HFFc6 (cell line): ENCODE measurements at regions not wholly inside any gene's neighbourhood (a gene's known extent, or its start where the extent isn't known, plus 50 kb on each side); places are given as distances from the start of the nearest gene placed in this dataset.

Experiments
- DNase-seq: peaks from one replicate; pipeline ENCODE4 v3.0.0-alpha.2; 2018
- H3K27ac Mint-ChIP-seq: 2 replicates; pipeline ENCODE4 v1.8.0; 2020; ENCODE audit warnings: mild to moderate bottlenecking, mixed read lengths
- H3K27me3 Mint-ChIP-seq: 2 replicates; pipeline ENCODE4 v1.8.0; 2021; ENCODE audit warnings: mild to moderate bottlenecking, moderate library complexity, mixed read lengths; ENCODE audit not compliant: insufficient read depth
- H3K36me3 Mint-ChIP-seq: 2 replicates; pipeline ENCODE4 v1.8.0; 2021; ENCODE audit warnings: low read depth, mixed read lengths
- H3K4me1 Mint-ChIP-seq: 2 replicates; pipeline ENCODE4 v1.8.0; 2020; ENCODE audit warnings: low read depth, mixed read lengths
- H3K4me3 Mint-ChIP-seq: 2 replicates; pipeline ENCODE4 v1.8.0; 2020; ENCODE audit warnings: mild to moderate bottlenecking, moderate library complexity, mixed read lengths
- H3K9me3 Mint-ChIP-seq: 2 replicates; pipeline ENCODE4 v1.8.0; 2020; ENCODE audit warnings: mild to moderate bottlenecking, mixed read lengths
- TF ChIP-seq, protein P1 (sequence below): fragments of 200-600 bp; sonication (generic); IDR thresholded peaks from 2 replicates; pipeline ENCODE4 v1.5.0; 2021; ENCODE audit warnings: antibody characterized with exemption, mild to moderate bottlenecking

DNA sequence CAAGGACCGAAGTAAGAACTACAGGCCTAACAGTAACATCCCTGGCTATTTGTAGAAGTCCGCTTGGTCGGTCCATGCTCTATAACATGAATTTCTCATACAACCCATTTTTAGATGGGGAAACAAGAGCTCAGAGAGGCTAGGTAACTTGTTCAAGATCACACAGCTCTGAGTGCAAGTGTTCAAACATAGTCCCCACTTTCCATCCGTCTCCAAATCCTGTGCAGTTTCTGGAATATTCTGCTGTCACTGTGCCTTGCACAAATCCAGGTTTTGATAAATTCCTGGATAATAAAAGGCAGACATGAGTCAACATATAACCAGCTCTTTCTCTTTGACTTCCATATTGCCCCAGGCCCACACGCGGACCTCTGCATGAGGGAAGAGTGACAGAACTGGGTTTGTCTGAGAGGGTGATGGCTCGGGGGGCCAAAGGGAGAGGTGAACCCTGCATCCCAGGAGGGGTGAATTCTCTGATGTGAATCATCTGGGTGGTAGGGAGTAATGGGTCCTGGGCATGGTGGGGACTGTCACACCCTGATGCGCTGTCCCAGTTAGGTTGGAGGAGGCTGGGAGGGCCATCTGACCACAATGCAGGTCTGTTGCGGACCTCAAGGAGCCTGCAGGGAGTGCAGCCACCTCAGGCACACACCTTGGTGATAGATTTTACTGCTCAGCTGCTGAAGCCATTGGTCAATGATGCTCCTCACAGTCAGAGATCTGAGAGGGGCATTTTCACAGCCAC lies 162.2 kb downstream of the SMAD6 start:
- no peaks in the 10 kb centered on the region for H3K9me3 Mint-ChIP-seq
- H3K27me3 Mint-ChIP-seq, result peaks cover 12% of the 10 kb centered on the region
- DNase-seq, result no peak
- H3K4me3 Mint-ChIP-seq, result no peak overlapping the region
- TF ChIP-seq, protein P1, sequence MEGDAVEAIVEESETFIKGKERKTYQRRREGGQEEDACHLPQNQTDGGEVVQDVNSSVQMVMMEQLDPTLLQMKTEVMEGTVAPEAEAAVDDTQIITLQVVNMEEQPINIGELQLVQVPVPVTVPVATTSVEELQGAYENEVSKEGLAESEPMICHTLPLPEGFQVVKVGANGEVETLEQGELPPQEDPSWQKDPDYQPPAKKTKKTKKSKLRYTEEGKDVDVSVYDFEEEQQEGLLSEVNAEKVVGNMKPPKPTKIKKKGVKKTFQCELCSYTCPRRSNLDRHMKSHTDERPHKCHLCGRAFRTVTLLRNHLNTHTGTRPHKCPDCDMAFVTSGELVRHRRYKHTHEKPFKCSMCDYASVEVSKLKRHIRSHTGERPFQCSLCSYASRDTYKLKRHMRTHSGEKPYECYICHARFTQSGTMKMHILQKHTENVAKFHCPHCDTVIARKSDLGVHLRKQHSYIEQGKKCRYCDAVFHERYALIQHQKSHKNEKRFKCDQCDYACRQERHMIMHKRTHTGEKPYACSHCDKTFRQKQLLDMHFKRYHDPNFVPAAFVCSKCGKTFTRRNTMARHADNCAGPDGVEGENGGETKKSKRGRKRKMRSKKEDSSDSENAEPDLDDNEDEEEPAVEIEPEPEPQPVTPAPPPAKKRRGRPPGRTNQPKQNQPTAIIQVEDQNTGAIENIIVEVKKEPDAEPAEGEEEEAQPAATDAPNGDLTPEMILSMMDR, result no peak
- H3K27ac Mint-ChIP-seq, result no peak overlapping the region; the same call in 1 of the 2 replicates
- peaks cover 43% of the 10 kb centered on the region for H3K4me1 Mint-ChIP-seq
- H3K36me3 Mint-ChIP-seq, result peaks cover 23% of the 10 kb centered on the region

- Mint-ChIP-seq H3K4me3 (no peak overlapping the region), H3K27ac (no peak overlapping the region), H3K27me3 (peaks cover 12% of the 10 kb centered on the region), H3K36me3 (peaks cover 27% of the 10 kb centered on the region), H3K4me1 (peaks cover 37% of the 10 kb centered on the region), H3K9me3 (no peaks in the 10 kb centered on the region)
- DNase-seq, result no peak
- TF ChIP-seq, protein P1, result no peak
Observed at GRCh38 chr15:66864871-66865281, 162.8 kb downstream of the SMAD6 start.

DNA sequence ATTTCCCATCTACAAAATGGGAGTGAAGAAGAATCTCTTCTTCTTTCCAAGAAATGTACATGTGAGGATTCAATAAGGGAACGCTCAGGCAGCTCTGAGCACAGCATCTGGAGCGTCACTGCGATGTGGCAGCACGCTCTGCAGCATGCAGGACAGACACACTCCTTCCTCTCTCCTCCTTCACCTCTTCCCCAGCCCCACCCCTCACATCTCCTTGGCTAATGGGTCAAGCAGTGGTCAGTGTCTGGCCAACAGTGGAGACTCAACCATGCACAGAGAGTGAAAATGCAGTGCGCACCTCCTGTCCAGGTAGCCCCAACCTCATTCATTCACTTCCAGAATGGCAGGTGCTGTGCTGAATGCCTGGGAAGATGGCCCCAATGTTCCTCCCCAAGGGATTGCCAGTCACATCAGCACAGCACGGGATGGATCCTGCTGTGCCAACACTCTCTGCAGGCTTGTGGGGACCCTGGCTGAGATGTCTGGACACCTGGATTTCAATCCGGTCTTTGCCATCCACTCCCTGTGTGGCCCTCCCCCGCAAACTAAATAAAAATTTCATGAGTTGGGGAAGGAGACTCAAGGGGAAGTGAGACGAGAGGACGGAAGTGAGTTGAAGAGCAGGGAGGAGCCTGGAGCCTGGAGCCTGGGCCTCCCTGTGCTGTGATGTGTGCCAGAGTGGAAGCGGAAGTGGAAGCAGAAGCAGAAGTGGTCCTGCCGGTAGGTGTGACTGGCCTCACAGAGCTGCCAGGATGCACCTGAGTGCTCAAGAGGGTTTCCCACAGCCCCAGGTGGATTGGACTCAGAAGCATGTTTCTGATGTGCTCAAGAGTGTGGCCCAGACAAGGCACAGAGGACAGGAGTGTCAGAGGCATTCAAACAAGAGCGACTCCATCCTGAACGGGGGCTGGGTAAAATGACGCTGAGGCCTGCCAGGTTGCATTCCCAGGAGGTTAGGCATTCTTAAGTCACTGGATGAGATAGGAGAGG lies 163.9 kb downstream of the SMAD6 start:
- DNase-seq, result no peak
- no peak overlapping the region for H3K4me3 Mint-ChIP-seq
- peaks cover 26% of the 10 kb centered on the region for H3K4me1 Mint-ChIP-seq
- TF ChIP-seq, protein P1, result no peak
- H3K27ac Mint-ChIP-seq, result no peak overlapping the region
- H3K36me3 Mint-ChIP-seq, result peaks cover 24% of the 10 kb centered on the region
- no peaks in the 10 kb centered on the region for H3K9me3 Mint-ChIP-seq
- peaks cover 12% of the 10 kb centered on the region for H3K27me3 Mint-ChIP-seq

DNA sequence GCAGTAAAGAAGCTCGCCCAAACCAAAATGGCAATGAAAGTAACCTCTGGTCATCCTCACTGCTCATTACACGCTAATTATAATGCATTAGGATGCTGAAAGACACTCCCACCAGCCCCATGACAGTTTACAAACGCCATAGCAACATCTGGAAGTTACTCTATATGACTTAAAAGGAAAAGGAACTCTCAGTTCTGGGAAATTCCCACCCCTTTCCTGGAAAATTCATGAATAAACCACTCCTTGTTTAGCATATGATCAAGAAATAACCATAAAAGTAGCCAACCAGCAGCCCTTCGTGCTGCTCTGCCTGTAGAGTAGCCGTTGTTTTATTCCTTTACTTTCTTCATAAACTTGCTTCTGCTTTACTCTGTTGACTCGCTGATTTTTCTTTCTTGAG lies 164.6 kb downstream of the SMAD6 start:
- TF ChIP-seq, protein P1, result no peak
- H3K4me3 Mint-ChIP-seq, result no peak overlapping the region
- DNase-seq, result no peak
- no peak overlapping the region for H3K27ac Mint-ChIP-seq
- H3K36me3 Mint-ChIP-seq, result peaks cover 22% of the 10 kb centered on the region
- peaks cover 12% of the 10 kb centered on the region for H3K27me3 Mint-ChIP-seq
- H3K4me1 Mint-ChIP-seq, result peaks cover 23% of the 10 kb centered on the region
- H3K9me3 Mint-ChIP-seq, result no peaks in the 10 kb centered on the region

DNA sequence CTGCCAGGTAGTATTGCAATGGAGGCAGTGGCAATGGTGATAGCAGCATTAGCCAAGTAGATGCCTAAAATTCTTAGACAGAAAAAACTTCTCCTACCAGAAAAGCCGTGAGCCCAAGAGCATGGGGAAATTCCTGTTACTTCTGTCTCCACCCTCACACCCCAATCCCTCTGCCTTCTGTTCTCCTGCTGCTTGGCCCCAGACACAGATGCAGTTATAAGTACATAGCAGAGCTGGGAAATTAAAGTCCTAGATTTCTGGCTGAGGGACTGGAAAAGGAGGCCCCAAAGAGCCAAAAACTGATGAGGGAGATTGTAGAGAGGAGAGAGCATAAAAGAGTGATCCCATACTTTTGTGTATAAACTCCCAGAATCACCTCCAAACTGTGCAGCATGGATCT lies 166.9 kb downstream of the SMAD6 start:
- no peaks in the 10 kb centered on the region for H3K9me3 Mint-ChIP-seq
- no peak overlapping the region for H3K27ac Mint-ChIP-seq
- 0 out of 2 replicates have a peak, but pooled peaks cover 7% of the 10 kb centered on the region for H3K4me1 Mint-ChIP-seq
- H3K36me3 Mint-ChIP-seq, result peaks cover 22% of the 10 kb centered on the region
- peaks cover 8% of the 10 kb centered on the region for H3K27me3 Mint-ChIP-seq
- H3K4me3 Mint-ChIP-seq, result no peak overlapping the region
- TF ChIP-seq, protein P1, result no peak
- DNase-seq, result no peak
